ENCODE measurements at regions not wholly inside any gene's neighbourhood (a gene's known extent, or its start where the extent isn't known, plus 50 kb on each side); places are given as distances from the start of the nearest gene placed in this dataset.

DNA sequence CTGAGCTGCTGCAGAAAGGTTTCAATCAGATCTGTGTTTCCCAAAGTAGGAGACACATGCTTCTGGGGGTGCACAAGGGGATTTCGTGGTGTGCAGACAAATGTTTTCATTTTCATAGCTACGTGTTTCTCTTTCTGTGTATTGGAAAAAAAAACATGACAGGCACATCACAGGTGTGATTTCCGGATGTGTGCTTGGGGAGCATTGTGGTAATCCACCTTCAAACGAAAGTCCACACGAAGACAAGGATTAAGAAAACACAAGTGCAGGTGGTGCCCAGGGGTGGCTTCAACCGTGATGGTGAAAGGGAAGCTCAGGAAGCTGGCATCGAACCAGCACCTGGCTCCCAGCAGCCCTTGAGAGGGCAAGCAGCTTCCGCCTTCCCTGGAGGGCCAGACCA is 164.6 kb upstream of the LINGO1 start:
- no peaks in the 10 kb centered on the region for H3K4me1 ChIP-seq (ENCODE audit: control insufficient read depth, insufficient read depth, low read length, poor library complexity, severe bottlenecking)
- no peak overlapping the region for H3K27ac ChIP-seq (ENCODE audit: insufficient read depth, low read length, poor library complexity, severe bottlenecking)
- H3K27me3 ChIP-seq (replicated peaks; ENCODE audit: control insufficient read depth, insufficient read depth, low read length, poor library complexity, severe bottlenecking): no peaks in the 10 kb centered on the region
- no peaks in the 10 kb centered on the region for H3K9me3 ChIP-seq (ENCODE audit: control insufficient read depth, low read length)
- no peaks in the 10 kb centered on the region for H3K36me3 ChIP-seq (ENCODE audit: control insufficient read depth, insufficient read depth, low read length)
- no peak for DNase-seq
- no peak overlapping the region for H3K4me3 ChIP-seq (ENCODE audit: insufficient read depth, low read depth, low read length, poor library complexity, severe bottlenecking)

DNA sequence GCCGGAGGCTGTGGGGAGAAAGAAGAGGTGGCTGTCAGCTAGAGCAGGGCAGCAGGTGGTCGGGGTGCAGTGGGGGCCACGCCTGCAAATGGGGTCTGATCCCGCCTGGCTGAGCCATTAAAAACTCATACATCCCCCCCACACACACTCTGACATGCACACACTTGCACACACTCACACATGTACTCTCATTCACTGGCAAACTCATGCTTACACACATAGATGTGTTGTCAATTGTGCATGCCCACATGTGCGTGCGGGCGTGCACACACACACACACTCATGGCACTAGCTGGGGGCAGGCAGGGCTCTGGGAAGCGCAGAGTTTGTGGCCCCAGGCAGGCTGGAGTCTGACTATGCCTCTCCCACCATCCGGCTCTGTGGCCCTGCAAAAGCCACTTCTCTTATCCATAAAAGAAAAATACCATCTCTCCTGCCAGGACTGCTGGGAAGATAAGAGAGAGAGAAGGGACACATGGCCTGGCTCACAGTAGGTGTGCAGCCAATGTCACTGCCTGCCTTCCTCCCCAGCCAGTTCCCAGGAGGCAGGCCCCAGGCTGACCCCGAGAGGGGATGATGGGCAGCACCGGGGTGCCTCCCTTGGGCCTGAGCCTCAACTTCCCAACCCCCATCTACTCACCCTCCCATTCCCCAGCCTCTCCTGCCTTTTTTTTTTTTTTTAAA is 163.5 kb upstream of the LINGO1 start:
- H3K9me3 ChIP-seq (ENCODE audit: control insufficient read depth, low read length): no peaks in the 10 kb centered on the region
- H3K27me3 ChIP-seq (replicated peaks; ENCODE audit: control insufficient read depth, insufficient read depth, low read length, poor library complexity, severe bottlenecking): no peaks in the 10 kb centered on the region
- H3K4me3 ChIP-seq (ENCODE audit: insufficient read depth, low read depth, low read length, poor library complexity, severe bottlenecking): no peak overlapping the region
- no peaks in the 10 kb centered on the region for H3K4me1 ChIP-seq (ENCODE audit: control insufficient read depth, insufficient read depth, low read length, poor library complexity, severe bottlenecking)
- no peaks in the 10 kb centered on the region for H3K36me3 ChIP-seq (ENCODE audit: control insufficient read depth, insufficient read depth, low read length)
- DNase-seq: no peak
- H3K27ac ChIP-seq (ENCODE audit: insufficient read depth, low read length, poor library complexity, severe bottlenecking): no peak overlapping the region

DNA sequence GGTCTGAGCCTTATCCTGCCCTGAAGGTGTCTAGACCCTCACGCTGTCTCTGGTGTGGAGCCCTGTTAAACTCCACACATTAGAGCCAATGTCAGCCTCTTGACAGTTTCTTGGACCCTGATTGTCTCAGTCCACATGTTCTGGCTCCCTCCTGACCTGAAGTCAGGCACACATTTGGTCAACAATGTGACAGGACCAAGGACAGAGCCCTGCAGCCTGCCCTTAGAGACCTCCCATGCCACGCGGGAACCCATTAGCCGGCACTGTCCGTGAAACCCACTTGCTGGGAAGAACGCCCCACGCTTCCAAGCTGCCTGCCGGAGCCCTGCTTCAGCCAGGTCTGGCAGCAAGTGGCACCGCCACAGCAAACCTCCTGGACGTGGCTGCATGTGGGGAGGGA is 162.7 kb upstream of the LINGO1 start:
- H3K27ac ChIP-seq (ENCODE audit: insufficient read depth, low read length, poor library complexity, severe bottlenecking): no peak overlapping the region
- no peaks in the 10 kb centered on the region for H3K27me3 ChIP-seq (replicated peaks; ENCODE audit: control insufficient read depth, insufficient read depth, low read length, poor library complexity, severe bottlenecking)
- H3K4me1 ChIP-seq (ENCODE audit: control insufficient read depth, insufficient read depth, low read length, poor library complexity, severe bottlenecking): no peaks in the 10 kb centered on the region
- H3K36me3 ChIP-seq (ENCODE audit: control insufficient read depth, insufficient read depth, low read length): no peaks in the 10 kb centered on the region
- no peak for DNase-seq
- H3K9me3 ChIP-seq (ENCODE audit: control insufficient read depth, low read length): no peaks in the 10 kb centered on the region
- H3K4me3 ChIP-seq (ENCODE audit: insufficient read depth, low read depth, low read length, poor library complexity, severe bottlenecking): no peak overlapping the region

DNA sequence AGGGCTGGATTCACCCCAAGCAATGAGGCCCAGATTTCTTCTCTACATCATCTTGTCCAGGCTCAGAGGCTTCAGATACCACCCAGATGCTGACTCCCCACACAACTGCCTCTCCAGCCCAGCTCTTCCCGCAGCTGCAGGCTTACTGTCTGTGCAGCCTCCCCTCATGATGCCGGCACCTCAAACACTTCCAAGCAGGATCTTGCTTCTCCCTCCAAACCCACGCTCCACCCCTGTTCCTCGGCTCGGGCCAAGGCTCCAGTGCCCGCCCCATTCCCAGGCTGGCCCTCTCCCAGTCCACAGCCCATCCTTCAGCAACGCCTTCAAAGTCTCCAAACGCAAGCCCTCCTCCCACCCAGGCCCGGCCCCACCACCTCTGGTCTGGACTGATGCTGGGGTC is 159.2 kb upstream of the LINGO1 start:
- Histone ChIP-seq H3K27ac (ENCODE audit: insufficient read depth, low read length, poor library complexity, severe bottlenecking) (no peak overlapping the region), H3K9me3 (ENCODE audit: control insufficient read depth, low read length) (no peaks in the 10 kb centered on the region), H3K4me1 (ENCODE audit: control insufficient read depth, insufficient read depth, low read length, poor library complexity, severe bottlenecking) (no peaks in the 10 kb centered on the region), H3K36me3 (ENCODE audit: control insufficient read depth, insufficient read depth, low read length) (no peaks in the 10 kb centered on the region), H3K4me3 (ENCODE audit: insufficient read depth, low read depth, low read length, poor library complexity, severe bottlenecking) (no peak overlapping the region), H3K27me3 (replicated peaks; ENCODE audit: control insufficient read depth, insufficient read depth, low read length, poor library complexity, severe bottlenecking) (no peaks in the 10 kb centered on the region)
- DNase-seq: no peak

DNA sequence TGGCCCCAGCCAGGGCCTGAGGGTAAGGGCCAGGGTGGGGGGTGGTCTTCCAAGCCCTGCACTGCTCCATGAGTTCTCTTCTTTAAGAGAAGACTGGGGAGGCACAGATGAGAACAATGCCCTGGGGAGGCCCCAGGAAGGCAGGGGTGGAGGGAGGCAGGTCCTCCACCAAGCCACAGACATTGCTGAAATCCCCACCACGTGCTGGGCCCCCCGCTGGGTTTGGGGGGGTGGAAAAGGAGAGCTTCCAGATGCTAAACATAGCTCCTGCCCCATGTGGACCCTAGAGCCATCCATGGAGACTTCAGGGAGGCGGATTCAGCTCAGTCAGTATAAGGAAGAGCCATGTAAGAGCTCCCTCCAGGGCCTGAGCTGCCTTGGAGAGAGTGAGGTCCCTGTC is 157.8 kb upstream of the LINGO1 start:
- no peak overlapping the region for H3K27ac ChIP-seq (ENCODE audit: insufficient read depth, low read length, poor library complexity, severe bottlenecking)
- H3K4me1 ChIP-seq (ENCODE audit: control insufficient read depth, insufficient read depth, low read length, poor library complexity, severe bottlenecking): no peaks in the 10 kb centered on the region
- no peak for DNase-seq
- no peaks in the 10 kb centered on the region for H3K9me3 ChIP-seq (ENCODE audit: control insufficient read depth, low read length)
- no peak overlapping the region for H3K4me3 ChIP-seq (ENCODE audit: insufficient read depth, low read depth, low read length, poor library complexity, severe bottlenecking)
- H3K27me3 ChIP-seq (replicated peaks; ENCODE audit: control insufficient read depth, insufficient read depth, low read length, poor library complexity, severe bottlenecking): no peaks in the 10 kb centered on the region
- H3K36me3 ChIP-seq (ENCODE audit: control insufficient read depth, insufficient read depth, low read length): no peaks in the 10 kb centered on the region

DNA sequence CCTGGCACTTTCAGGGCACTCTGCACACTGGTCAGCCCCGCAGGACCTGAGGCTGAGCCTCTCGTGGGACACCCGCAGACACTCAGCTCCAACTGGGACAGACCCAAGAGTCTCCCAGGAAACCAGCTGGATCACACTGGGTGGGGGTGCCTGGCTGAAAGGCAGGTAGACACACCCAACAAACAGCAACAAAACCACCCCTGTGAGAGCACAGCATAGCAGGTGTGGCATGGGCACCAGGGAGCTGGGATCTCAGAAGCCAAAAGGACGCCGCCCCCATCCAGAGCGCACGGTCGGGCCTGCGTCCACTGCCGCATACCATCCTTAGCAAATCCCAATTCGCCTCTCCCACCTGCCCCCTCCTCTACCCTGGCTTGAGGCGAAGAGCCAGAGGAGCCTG is 154.2 kb upstream of the LINGO1 start:
- H3K27me3 ChIP-seq (replicated peaks; ENCODE audit: control insufficient read depth, insufficient read depth, low read length, poor library complexity, severe bottlenecking): no peaks in the 10 kb centered on the region
- DNase-seq: no peak
- no peaks in the 10 kb centered on the region for H3K4me1 ChIP-seq (ENCODE audit: control insufficient read depth, insufficient read depth, low read length, poor library complexity, severe bottlenecking)
- H3K4me3 ChIP-seq (ENCODE audit: insufficient read depth, low read depth, low read length, poor library complexity, severe bottlenecking): no peak overlapping the region
- H3K9me3 ChIP-seq (ENCODE audit: control insufficient read depth, low read length): no peaks in the 10 kb centered on the region
- H3K27ac ChIP-seq (ENCODE audit: insufficient read depth, low read length, poor library complexity, severe bottlenecking): no peak overlapping the region
- H3K36me3 ChIP-seq (ENCODE audit: control insufficient read depth, insufficient read depth, low read length): no peaks in the 10 kb centered on the region

DNA sequence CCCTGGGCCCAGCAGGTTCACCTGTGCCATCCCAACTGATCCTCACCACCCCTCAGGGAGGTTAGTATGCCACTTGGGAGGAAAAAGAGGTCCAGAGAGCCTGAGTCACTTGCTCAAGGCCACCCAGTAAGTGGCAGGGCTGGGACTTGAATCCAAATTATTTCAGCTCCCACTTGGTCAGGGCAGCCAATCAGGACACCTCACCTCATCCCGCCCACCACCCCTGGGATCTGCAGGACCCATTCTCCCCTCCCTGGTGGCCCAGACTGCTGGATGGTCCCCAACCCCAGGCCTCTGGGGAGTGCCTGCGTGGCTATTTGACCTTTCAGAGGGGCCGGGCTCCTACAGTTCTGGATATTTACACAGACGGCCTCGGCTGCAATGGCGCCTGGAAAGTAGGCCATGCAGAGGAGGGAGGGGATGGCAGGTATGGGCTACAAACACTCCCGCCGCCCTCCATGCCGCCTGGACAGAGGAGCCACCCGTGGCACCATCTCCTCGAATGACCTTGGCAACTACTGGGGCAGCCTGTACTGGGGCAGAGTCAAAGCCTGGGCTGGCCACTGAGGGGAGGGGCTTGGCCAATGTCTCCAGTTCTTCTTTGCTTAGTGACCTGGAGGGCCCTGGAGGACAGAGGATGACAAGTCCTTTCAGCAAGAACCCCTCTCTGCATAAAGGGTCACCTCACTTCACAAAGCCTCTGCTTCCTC is 153.6 kb upstream of the LINGO1 start:
- no peaks in the 10 kb centered on the region for H3K4me1 ChIP-seq (ENCODE audit: control insufficient read depth, insufficient read depth, low read length, poor library complexity, severe bottlenecking)
- no peaks in the 10 kb centered on the region for H3K36me3 ChIP-seq (ENCODE audit: control insufficient read depth, insufficient read depth, low read length)
- H3K4me3 ChIP-seq (ENCODE audit: insufficient read depth, low read depth, low read length, poor library complexity, severe bottlenecking): no peak overlapping the region
- H3K27ac ChIP-seq (ENCODE audit: insufficient read depth, low read length, poor library complexity, severe bottlenecking): no peak overlapping the region
- no peaks in the 10 kb centered on the region for H3K27me3 ChIP-seq (replicated peaks; ENCODE audit: control insufficient read depth, insufficient read depth, low read length, poor library complexity, severe bottlenecking)
- no peaks in the 10 kb centered on the region for H3K9me3 ChIP-seq (ENCODE audit: control insufficient read depth, low read length)
- DNase-seq: no peak

DNA sequence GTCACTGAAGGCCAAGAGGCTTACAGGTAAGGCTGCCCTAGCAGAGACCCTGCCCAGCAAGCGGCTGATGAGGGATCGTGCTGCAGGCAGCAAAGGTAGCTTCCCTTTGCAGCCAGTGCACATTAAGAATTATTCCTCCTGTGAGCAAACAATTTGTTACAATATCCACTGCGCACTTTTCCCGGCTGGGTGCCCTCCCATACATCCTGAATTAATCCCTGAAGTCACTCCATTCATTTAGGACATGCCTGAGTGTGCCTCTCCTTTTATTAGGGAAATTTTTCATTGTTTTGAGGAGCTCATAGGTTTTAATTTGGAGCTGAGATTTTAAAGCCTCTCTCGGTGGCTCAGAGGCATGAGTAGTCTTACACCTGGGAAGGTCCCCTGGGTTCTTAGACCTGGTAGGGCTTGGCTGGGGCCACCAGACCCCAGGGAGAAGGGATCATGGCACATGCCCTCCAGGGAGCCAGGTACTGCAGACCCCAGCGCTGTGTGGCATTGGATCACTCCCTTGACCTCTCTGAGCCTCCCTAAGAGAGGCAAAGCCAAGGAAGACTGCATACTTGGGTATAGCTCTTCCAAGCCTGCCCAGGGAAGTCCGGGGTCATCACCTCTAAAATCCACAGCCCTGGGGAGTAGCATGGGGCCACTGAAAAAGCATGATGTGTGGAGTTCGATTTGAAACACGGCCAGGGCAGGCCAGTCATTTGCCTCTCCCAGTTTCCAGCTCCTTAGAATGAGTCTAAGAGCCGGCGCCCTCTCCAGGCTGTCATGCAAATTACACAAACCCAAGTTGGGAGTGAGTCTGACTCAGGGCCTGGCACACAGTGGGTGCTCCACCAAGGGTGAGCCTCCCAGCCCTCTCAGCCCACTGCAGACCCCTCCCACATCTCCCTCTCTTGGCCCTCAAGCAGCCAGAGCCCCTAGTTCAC is 151.9 kb upstream of the LINGO1 start:
- Histone ChIP-seq H3K27ac (ENCODE audit: insufficient read depth, low read length, poor library complexity, severe bottlenecking) (no peak overlapping the region), H3K36me3 (ENCODE audit: control insufficient read depth, insufficient read depth, low read length) (no peaks in the 10 kb centered on the region), H3K4me3 (ENCODE audit: insufficient read depth, low read depth, low read length, poor library complexity, severe bottlenecking) (no peak overlapping the region), H3K27me3 (replicated peaks; ENCODE audit: control insufficient read depth, insufficient read depth, low read length, poor library complexity, severe bottlenecking) (no peaks in the 10 kb centered on the region), H3K9me3 (ENCODE audit: control insufficient read depth, low read length) (no peaks in the 10 kb centered on the region), H3K4me1 (ENCODE audit: control insufficient read depth, insufficient read depth, low read length, poor library complexity, severe bottlenecking) (no peaks in the 10 kb centered on the region)
- DNase-seq: no peak

DNA sequence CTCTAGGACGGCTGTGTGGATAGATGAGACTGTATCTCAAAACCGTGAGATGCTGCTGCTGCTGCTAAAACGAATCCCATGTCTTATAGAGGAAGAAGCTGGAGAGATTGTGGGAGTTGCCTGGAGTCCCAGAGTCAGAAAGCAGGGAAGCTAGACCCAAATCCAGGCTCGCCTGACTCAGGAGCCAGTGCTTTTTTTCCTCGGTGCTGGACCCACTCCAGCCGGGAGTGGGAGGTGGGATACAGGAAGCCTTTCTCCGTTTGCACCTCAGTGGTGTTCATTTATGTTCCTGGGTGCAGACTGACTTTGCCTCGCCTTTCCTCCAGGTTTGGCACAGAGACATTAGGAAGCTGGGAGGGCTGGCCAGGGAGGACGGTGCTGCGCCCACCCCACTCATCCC is 150.9 kb upstream of the LINGO1 start:
- Histone ChIP-seq H3K27me3 (replicated peaks; ENCODE audit: control insufficient read depth, insufficient read depth, low read length, poor library complexity, severe bottlenecking) (no peaks in the 10 kb centered on the region), H3K4me1 (ENCODE audit: control insufficient read depth, insufficient read depth, low read length, poor library complexity, severe bottlenecking) (no peaks in the 10 kb centered on the region), H3K27ac (ENCODE audit: insufficient read depth, low read length, poor library complexity, severe bottlenecking) (no peak overlapping the region), H3K4me3 (ENCODE audit: insufficient read depth, low read depth, low read length, poor library complexity, severe bottlenecking) (no peak overlapping the region), H3K9me3 (ENCODE audit: control insufficient read depth, low read length) (no peaks in the 10 kb centered on the region), H3K36me3 (ENCODE audit: control insufficient read depth, insufficient read depth, low read length) (no peaks in the 10 kb centered on the region)
- no peak for DNase-seq

DNA sequence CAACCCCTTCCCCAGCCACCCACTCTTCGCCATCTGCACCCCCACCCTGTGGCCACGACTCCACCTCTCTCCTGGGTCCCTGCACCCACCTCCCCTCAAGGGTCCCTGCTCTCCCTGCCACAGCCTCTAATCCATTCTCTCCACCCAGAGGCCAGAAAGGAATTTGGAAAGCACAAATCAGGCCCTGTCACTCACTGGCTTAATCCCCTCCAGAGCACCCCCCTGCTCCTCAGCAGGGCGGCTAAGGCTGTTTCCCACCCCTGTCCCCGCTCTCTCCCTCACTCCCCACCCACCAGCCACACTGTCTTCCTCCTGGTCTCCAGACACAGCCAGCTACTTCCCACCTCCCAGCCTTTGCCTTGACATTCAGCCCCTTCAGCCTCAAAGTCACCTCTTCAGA is 150.0 kb upstream of the LINGO1 start:
- Histone ChIP-seq H3K36me3 (ENCODE audit: control insufficient read depth, insufficient read depth, low read length) (no peaks in the 10 kb centered on the region), H3K27me3 (replicated peaks; ENCODE audit: control insufficient read depth, insufficient read depth, low read length, poor library complexity, severe bottlenecking) (no peaks in the 10 kb centered on the region), H3K4me1 (ENCODE audit: control insufficient read depth, insufficient read depth, low read length, poor library complexity, severe bottlenecking) (no peaks in the 10 kb centered on the region), H3K4me3 (ENCODE audit: insufficient read depth, low read depth, low read length, poor library complexity, severe bottlenecking) (no peak overlapping the region), H3K27ac (ENCODE audit: insufficient read depth, low read length, poor library complexity, severe bottlenecking) (no peak overlapping the region), H3K9me3 (ENCODE audit: control insufficient read depth, low read length) (no peaks in the 10 kb centered on the region)
- DNase-seq: no peak
